A549 (cell line): ENCODE measurements at regions not wholly inside any gene's neighbourhood (a gene's known extent, or its start where the extent isn't known, plus 50 kb on each side); places are given as distances from the start of the nearest gene placed in this dataset.

Experiments
- KDM1A ChIP-seq: fragments of 200-600 bp; sonication (generic); IDR thresholded peaks from 2 replicates; pipeline ENCODE4 v1.6.1; 2016; ENCODE audit warnings: low read depth, mild to moderate bottlenecking
- KDM5A ChIP-seq: fragments of 200-600 bp; sonication (generic); IDR thresholded peaks from 2 replicates; pipeline ENCODE4 v1.6.1; 2016; ENCODE audit warnings: antibody characterized with exemption, mild to moderate bottlenecking
- POLR2A ChIP-seq: IDR thresholded peaks from 2 replicates; pipeline ENCODE4 v1.6.1; 2012; ENCODE audit warnings: mild to moderate bottlenecking, low read length
- RFX5 ChIP-seq: fragments of 450-650 bp; IDR thresholded peaks from 2 replicates; pipeline ENCODE4 v1.7.1; 2014; ENCODE audit warnings: antibody characterized with exemption, mild to moderate bottlenecking, moderate library complexity
- TF ChIP-seq, protein P1 (sequence below): fragments of >200 bp; sonication (Bioruptor Twin); formaldehyde crosslinking; IDR thresholded peaks from 3 replicates; pipeline ENCODE4 v1.5.1; 2016

DNA sequence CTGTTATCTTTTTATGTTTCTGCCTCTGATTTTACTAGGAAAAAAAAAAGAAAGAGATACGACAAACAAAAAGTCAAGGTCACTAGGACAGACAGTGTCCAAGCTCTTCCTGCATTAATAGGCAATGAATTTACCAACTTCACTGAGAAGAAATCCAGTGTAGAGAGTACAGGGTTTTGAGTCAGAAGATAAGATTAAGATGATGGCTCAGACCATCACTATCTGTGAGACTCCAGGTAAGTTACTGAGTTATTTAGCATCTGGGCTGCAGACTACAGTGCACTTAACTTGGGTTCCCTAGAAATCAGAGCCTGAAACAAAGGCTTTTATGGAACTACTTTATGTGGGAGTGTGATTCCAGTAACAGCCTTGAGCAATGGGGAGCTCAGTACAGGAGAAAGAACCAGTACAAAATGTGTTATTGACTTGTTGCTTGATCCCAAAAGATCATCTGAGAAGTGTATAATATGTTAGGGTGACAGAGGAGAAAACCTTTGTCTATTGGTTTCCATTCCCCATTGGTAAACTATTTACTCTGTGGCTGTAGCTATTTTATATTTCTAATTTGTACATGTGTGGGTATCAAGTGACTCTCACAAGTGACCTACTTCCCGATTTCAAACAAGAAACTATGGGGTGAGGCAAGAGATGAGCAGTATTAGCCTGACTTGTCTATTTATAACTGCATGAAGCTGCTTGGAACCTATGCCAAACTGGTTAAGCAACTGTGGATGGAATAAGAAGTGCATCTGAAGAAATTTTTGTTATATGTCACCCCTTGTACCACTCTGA lies 395.8 kb downstream of the RAB38 start:
- TF ChIP-seq, protein P1, sequence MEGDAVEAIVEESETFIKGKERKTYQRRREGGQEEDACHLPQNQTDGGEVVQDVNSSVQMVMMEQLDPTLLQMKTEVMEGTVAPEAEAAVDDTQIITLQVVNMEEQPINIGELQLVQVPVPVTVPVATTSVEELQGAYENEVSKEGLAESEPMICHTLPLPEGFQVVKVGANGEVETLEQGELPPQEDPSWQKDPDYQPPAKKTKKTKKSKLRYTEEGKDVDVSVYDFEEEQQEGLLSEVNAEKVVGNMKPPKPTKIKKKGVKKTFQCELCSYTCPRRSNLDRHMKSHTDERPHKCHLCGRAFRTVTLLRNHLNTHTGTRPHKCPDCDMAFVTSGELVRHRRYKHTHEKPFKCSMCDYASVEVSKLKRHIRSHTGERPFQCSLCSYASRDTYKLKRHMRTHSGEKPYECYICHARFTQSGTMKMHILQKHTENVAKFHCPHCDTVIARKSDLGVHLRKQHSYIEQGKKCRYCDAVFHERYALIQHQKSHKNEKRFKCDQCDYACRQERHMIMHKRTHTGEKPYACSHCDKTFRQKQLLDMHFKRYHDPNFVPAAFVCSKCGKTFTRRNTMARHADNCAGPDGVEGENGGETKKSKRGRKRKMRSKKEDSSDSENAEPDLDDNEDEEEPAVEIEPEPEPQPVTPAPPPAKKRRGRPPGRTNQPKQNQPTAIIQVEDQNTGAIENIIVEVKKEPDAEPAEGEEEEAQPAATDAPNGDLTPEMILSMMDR, result no peak
- no peak for TF ChIP-seq POLR2A
- no peak for TF ChIP-seq KDM1A
- no peak for TF ChIP-seq RFX5
- TF ChIP-seq KDM5A, result no peak
